ENCODE measurements at regions not wholly inside any gene's neighbourhood (a gene's known extent, or its start where the extent isn't known, plus 50 kb on each side); places are given as distances from the start of the nearest gene placed in this dataset.
"Not testable (repeated sequence)": the region's sequence is repeated elsewhere in the genome, so short reads cannot be mapped to it uniquely, and the experiment has no call there.

- no peak overlapping the region for H3K4me3 Mint-ChIP-seq
- H3K4me1 Mint-ChIP-seq (ENCODE audit: low read depth): peaks cover 19% of the 10 kb centered on the region
- no peak overlapping the region for H3K27ac Mint-ChIP-seq
- H3K36me3 Mint-ChIP-seq (ENCODE audit: low read depth): no peaks in the 10 kb centered on the region
- no peaks in the 10 kb centered on the region for H3K9me3 Mint-ChIP-seq
- peaks cover 41% of the 10 kb centered on the region for H3K27me3 Mint-ChIP-seq
Measured at GRCh38 chr4:112708772-112709171, 71.8 kb downstream of the LARP7 start.

- Mint-ChIP-seq H3K9me3 (no peaks in the 10 kb centered on the region), H3K36me3 (ENCODE audit: low read depth) (no peaks in the 10 kb centered on the region), H3K27me3 (peaks cover 7% of the 10 kb centered on the region), H3K4me3 (no peak overlapping the region), H3K27ac (no peak overlapping the region), H3K4me1 (ENCODE audit: low read depth) (no peaks in the 10 kb centered on the region)
Measured at GRCh38 chr4:112714922-112715901, 78.3 kb downstream of the LARP7 start.

GRCh38 chr4:112717856-112718255 is 80.9 kb downstream of the LARP7 start:
- Mint-ChIP-seq H3K4me3 (no peak overlapping the region), H3K36me3 (ENCODE audit: low read depth) (no peaks in the 10 kb centered on the region), H3K27ac (no peak overlapping the region), H3K4me1 (ENCODE audit: low read depth) (no peaks in the 10 kb centered on the region), H3K27me3 (peaks cover 22% of the 10 kb centered on the region), H3K9me3 (no peaks in the 10 kb centered on the region)

- Mint-ChIP-seq H3K27ac (no peak overlapping the region), H3K36me3 (ENCODE audit: low read depth) (no peaks in the 10 kb centered on the region), H3K4me1 (ENCODE audit: low read depth) (no peaks in the 10 kb centered on the region), H3K9me3 (no peaks in the 10 kb centered on the region), H3K27me3 (peaks cover 33% of the 10 kb centered on the region), H3K4me3 (no peak overlapping the region)
Measured at GRCh38 chr4:112721627-112722026, 84.7 kb downstream of the LARP7 start.

GRCh38 chr4:112726041-112726440 is 89.1 kb downstream of the LARP7 start:
- Mint-ChIP-seq H3K27ac (no peak overlapping the region), H3K4me3 (no peak overlapping the region), H3K9me3 (no peaks in the 10 kb centered on the region), H3K27me3 (peaks cover 20% of the 10 kb centered on the region), H3K4me1 (ENCODE audit: low read depth) (no peaks in the 10 kb centered on the region), H3K36me3 (ENCODE audit: low read depth) (no peaks in the 10 kb centered on the region)

- H3K4me3 Mint-ChIP-seq, H3K9me3 Mint-ChIP-seq, H3K27ac Mint-ChIP-seq: not testable (repeated sequence)
Measured at GRCh38 chr4:112727728-112728127, 90.8 kb downstream of the LARP7 start.

GRCh38 chr4:112731715-112732114 is 94.8 kb downstream of the LARP7 start:
- H3K4me3 Mint-ChIP-seq: no peak overlapping the region
- H3K9me3 Mint-ChIP-seq: no peaks in the 10 kb centered on the region
- H3K27me3 Mint-ChIP-seq: no peaks in the 10 kb centered on the region
- no peaks in the 10 kb centered on the region for H3K36me3 Mint-ChIP-seq (ENCODE audit: low read depth)
- no peak overlapping the region for H3K27ac Mint-ChIP-seq
- peaks cover 15% of the 10 kb centered on the region for H3K4me1 Mint-ChIP-seq (ENCODE audit: low read depth)

More at GRCh38 chr4:112727728-112728127, 90.8 kb downstream of the LARP7 start:
- H3K4me1 Mint-ChIP-seq (ENCODE audit: low read depth); H3K36me3 Mint-ChIP-seq (ENCODE audit: low read depth): not testable (repeated sequence)
- H3K27me3 Mint-ChIP-seq: peaks cover 11% of the 10 kb centered on the region

- no peak overlapping the region for H3K27ac Mint-ChIP-seq
- H3K4me3 Mint-ChIP-seq: no peak overlapping the region
- H3K27me3 Mint-ChIP-seq: no peaks in the 10 kb centered on the region
- peaks cover 19% of the 10 kb centered on the region for H3K4me1 Mint-ChIP-seq (ENCODE audit: low read depth)
- H3K9me3 Mint-ChIP-seq: no peaks in the 10 kb centered on the region
- no peaks in the 10 kb centered on the region for H3K36me3 Mint-ChIP-seq (ENCODE audit: low read depth)
Measured at GRCh38 chr4:112732142-112732541, 95.2 kb downstream of the LARP7 start.

GRCh38 chr4:112735474-112735951 is 98.6 kb downstream of the LARP7 start:
- peak overlapping the region; percentile 14 for H3K4me3 Mint-ChIP-seq
- no peaks in the 10 kb centered on the region for H3K36me3 Mint-ChIP-seq (ENCODE audit: low read depth)
- H3K27ac Mint-ChIP-seq: peak overlapping the region; percentile 38
- no peaks in the 10 kb centered on the region for H3K27me3 Mint-ChIP-seq
- H3K4me1 Mint-ChIP-seq (ENCODE audit: low read depth): peaks cover 19% of the 10 kb centered on the region
- H3K9me3 Mint-ChIP-seq: no peaks in the 10 kb centered on the region

GRCh38 chr4:112736718-112737135 is 99.8 kb downstream of the LARP7 start:
- H3K36me3 Mint-ChIP-seq (ENCODE audit: low read depth): no peaks in the 10 kb centered on the region
- H3K27ac Mint-ChIP-seq: peak overlapping the region; percentile 38
- peaks cover 19% of the 10 kb centered on the region for H3K4me1 Mint-ChIP-seq (ENCODE audit: low read depth)
- H3K9me3 Mint-ChIP-seq: no peaks in the 10 kb centered on the region
- peaks cover 4% of the 10 kb centered on the region for H3K27me3 Mint-ChIP-seq
- no peak overlapping the region for H3K4me3 Mint-ChIP-seq

GRCh38 chr4:112739442-112739841 is 102.5 kb downstream of the LARP7 start:
- H3K9me3 Mint-ChIP-seq: no peaks in the 10 kb centered on the region
- no peak overlapping the region for H3K4me3 Mint-ChIP-seq
- peaks cover 19% of the 10 kb centered on the region for H3K4me1 Mint-ChIP-seq (ENCODE audit: low read depth)
- H3K27me3 Mint-ChIP-seq: peaks cover 4% of the 10 kb centered on the region
- no peaks in the 10 kb centered on the region for H3K36me3 Mint-ChIP-seq (ENCODE audit: low read depth)
- no peak overlapping the region for H3K27ac Mint-ChIP-seq

GRCh38 chr4:112747036-112747435 is 110.1 kb downstream of the LARP7 start:
- H3K27ac Mint-ChIP-seq: no peak overlapping the region

GRCh38 chr4:112748352-112748878 is 111.5 kb downstream of the LARP7 start:
- Mint-ChIP-seq H3K27ac (no peak overlapping the region), H3K4me3 (no peak overlapping the region), H3K4me1 (ENCODE audit: low read depth) (no peaks in the 10 kb centered on the region), H3K27me3 (peaks cover 37% of the 10 kb centered on the region), H3K9me3 (no peaks in the 10 kb centered on the region), H3K36me3 (ENCODE audit: low read depth) (no peaks in the 10 kb centered on the region)

More at GRCh38 chr4:112747036-112747435, 110.1 kb downstream of the LARP7 start:
- H3K9me3 Mint-ChIP-seq: no peaks in the 10 kb centered on the region
- H3K4me3 Mint-ChIP-seq: no peak overlapping the region
- peaks cover 28% of the 10 kb centered on the region for H3K27me3 Mint-ChIP-seq
- no peaks in the 10 kb centered on the region for H3K36me3 Mint-ChIP-seq (ENCODE audit: low read depth)
- H3K4me1 Mint-ChIP-seq (ENCODE audit: low read depth): no peaks in the 10 kb centered on the region

GRCh38 chr4:112750749-112751148 is 113.8 kb downstream of the LARP7 start:
- not testable (repeated sequence) for H3K36me3 Mint-ChIP-seq (ENCODE audit: low read depth); H3K4me1 Mint-ChIP-seq (ENCODE audit: low read depth); H3K27ac Mint-ChIP-seq; H3K4me3 Mint-ChIP-seq; H3K9me3 Mint-ChIP-seq
- peaks cover 31% of the 10 kb centered on the region for H3K27me3 Mint-ChIP-seq

GRCh38 chr4:112751447-112751846 is 114.5 kb downstream of the LARP7 start:
- Mint-ChIP-seq H3K4me3 (no peak overlapping the region), H3K36me3 (ENCODE audit: low read depth) (no peaks in the 10 kb centered on the region), H3K27me3 (peaks cover 25% of the 10 kb centered on the region), H3K9me3 (no peaks in the 10 kb centered on the region), H3K27ac (no peak overlapping the region), H3K4me1 (ENCODE audit: low read depth) (no peaks in the 10 kb centered on the region)

All from stimulated activated naive CD8-positive, alpha-beta T cell treated with anti-CD3 and anti-CD28 coated beads, Interleukin-15, Interleukin-2, amounts not matched to agents 100 ng/mL and 50 ng/mL, for 24 hours (primary cell).